OCI-LY1 (cell line): ENCODE measurements at regions not wholly inside any gene's neighbourhood (a gene's known extent, or its start where the extent isn't known, plus 50 kb on each side); places are given as distances from the start of the nearest gene placed in this dataset.

Experiments
- EZH2 ChIP-seq: fragments of 200-600 bp; sonication (generic), shearing (Covaris generic); IDR thresholded peaks from 2 replicates; pipeline ENCODE4 v1.8.0; 2017; ENCODE audit warnings: borderline replicate concordance, mixed run types, mild to moderate bottlenecking, antibody characterized with exemption, low read length, moderate library complexity, mixed read lengths
- TF ChIP-seq, protein P1 (sequence below): fragments of 200-600 bp; sonication (generic), shearing (Covaris generic); IDR thresholded peaks from 2 replicates; pipeline ENCODE4 v1.5.1; 2017; ENCODE audit warnings: mild to moderate bottlenecking, antibody characterized with exemption, low read length, moderate library complexity, mixed read lengths

DNA sequence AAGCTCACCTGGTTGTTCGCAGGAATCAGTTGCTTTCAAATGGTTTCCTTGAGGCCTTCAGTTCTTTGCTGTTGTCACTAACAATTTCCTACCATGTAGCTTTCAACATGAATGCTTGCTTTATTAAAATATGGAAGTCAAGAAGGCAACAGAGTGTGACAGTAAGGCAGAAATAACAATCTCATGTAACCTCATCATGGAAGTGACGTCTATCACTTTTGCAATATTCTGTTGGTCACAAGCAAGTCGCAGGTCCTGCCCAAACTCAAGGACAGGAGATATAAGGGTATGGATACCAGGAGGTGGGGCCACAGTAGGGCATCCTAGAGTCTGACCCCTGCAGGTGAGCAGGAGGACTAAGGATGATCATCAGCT is 296.8 kb upstream of the ZP4 start:
- TF ChIP-seq, protein P1, sequence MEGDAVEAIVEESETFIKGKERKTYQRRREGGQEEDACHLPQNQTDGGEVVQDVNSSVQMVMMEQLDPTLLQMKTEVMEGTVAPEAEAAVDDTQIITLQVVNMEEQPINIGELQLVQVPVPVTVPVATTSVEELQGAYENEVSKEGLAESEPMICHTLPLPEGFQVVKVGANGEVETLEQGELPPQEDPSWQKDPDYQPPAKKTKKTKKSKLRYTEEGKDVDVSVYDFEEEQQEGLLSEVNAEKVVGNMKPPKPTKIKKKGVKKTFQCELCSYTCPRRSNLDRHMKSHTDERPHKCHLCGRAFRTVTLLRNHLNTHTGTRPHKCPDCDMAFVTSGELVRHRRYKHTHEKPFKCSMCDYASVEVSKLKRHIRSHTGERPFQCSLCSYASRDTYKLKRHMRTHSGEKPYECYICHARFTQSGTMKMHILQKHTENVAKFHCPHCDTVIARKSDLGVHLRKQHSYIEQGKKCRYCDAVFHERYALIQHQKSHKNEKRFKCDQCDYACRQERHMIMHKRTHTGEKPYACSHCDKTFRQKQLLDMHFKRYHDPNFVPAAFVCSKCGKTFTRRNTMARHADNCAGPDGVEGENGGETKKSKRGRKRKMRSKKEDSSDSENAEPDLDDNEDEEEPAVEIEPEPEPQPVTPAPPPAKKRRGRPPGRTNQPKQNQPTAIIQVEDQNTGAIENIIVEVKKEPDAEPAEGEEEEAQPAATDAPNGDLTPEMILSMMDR: no peak
- no peak for TF ChIP-seq EZH2
